ENCODE measurements at regions not wholly inside any gene's neighbourhood (a gene's known extent, or its start where the extent isn't known, plus 50 kb on each side); places are given as distances from the start of the nearest gene placed in this dataset.

- no peak for ATAC-seq
- Mint-ChIP-seq H3K4me3 (no peak overlapping the region), H3K4me1 (no peaks in the 10 kb centered on the region), H3K9me3 (peaks cover 6% of the 10 kb centered on the region), H3K27ac (no peak overlapping the region), H3K36me3 (ENCODE audit: low read depth) (no peaks in the 10 kb centered on the region), H3K27me3 (no peaks in the 10 kb centered on the region)
- DNase-seq: no peak
These were observed 144.8 kb upstream of the GALNTL6 start for GRCh38 chr4:171668403-171668802.

DNA sequence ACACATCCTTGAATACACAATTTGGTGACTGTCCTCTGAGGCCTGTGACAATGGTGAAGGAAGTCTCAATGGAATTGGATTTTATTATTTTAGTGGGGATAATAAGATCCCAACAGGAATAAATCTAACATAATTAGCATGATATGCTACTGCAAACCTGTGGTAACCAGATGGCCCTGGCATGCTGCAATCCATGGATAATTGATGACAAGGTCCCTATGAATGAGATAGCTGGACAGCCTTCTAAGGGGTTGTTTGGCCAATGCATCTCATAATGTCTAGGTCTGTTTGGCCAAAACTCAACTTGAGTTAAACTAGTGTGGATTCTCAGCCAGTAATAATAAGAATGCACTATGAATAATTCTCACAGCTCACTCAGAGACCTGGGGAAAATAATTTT is 145.3 kb upstream of the GALNTL6 start:
- H3K4me1 Mint-ChIP-seq: no peaks in the 10 kb centered on the region
- no peak overlapping the region for H3K4me3 Mint-ChIP-seq
- no peaks in the 10 kb centered on the region for H3K27me3 Mint-ChIP-seq
- DNase-seq: no peak
- H3K9me3 Mint-ChIP-seq: peaks cover 6% of the 10 kb centered on the region
- ATAC-seq: no peak
- no peaks in the 10 kb centered on the region for H3K36me3 Mint-ChIP-seq (ENCODE audit: low read depth)
- H3K27ac Mint-ChIP-seq: no peak overlapping the region

- Mint-ChIP-seq H3K4me1 (no peaks in the 10 kb centered on the region), H3K4me3 (no peak overlapping the region), H3K9me3 (peaks cover 10% of the 10 kb centered on the region), H3K36me3 (ENCODE audit: low read depth) (no peaks in the 10 kb centered on the region), H3K27me3 (no peaks in the 10 kb centered on the region), H3K27ac (no peak overlapping the region)
- no peak for DNase-seq
- ATAC-seq: no peak
These were observed 162.1 kb upstream of the GALNTL6 start for GRCh38 chr4:171651071-171651470.

GRCh38 chr4:171650543-171650942 is 162.7 kb upstream of the GALNTL6 start:
- Mint-ChIP-seq H3K4me3 (no peak overlapping the region), H3K4me1 (no peaks in the 10 kb centered on the region), H3K36me3 (ENCODE audit: low read depth) (no peaks in the 10 kb centered on the region), H3K27ac (no peak overlapping the region), H3K9me3 (peaks cover 10% of the 10 kb centered on the region), H3K27me3 (no peaks in the 10 kb centered on the region)
- ATAC-seq (no peak), DNase-seq (no peak)

DNA sequence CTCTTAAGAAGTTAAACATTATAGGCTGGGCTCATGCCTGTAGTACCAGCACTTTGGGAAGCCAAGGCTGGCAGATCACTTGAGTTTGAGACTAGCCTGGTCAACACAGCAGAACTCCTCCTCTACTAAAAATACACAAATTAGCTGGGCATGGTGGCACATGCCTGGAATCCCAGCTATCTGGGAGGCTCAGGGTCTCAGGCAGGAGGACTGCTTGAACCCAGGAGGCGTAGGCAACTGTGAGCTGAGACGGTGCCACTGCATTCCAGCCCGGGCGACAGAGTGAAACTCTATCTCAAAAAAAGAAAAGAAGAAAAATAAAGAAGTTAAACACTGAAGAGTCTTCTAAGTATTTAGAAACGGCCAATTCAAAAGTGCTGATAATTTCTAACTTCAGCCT is 164.3 kb upstream of the GALNTL6 start:
- Mint-ChIP-seq H3K4me1 (peaks cover 5% of the 10 kb centered on the region), H3K27ac (no peak overlapping the region), H3K9me3 (peaks cover 10% of the 10 kb centered on the region), H3K4me3 (no peak overlapping the region), H3K36me3 (ENCODE audit: low read depth) (no peaks in the 10 kb centered on the region), H3K27me3 (no peaks in the 10 kb centered on the region)
- ATAC-seq (no peak), DNase-seq (no peak)

GRCh38 chr4:171646984-171647383 is 166.2 kb upstream of the GALNTL6 start:
- H3K4me3 Mint-ChIP-seq: no peak overlapping the region
- H3K36me3 Mint-ChIP-seq (ENCODE audit: low read depth): no peaks in the 10 kb centered on the region
- no peak for DNase-seq
- no peaks in the 10 kb centered on the region for H3K27me3 Mint-ChIP-seq
- no peak for ATAC-seq
- H3K27ac Mint-ChIP-seq: no peak overlapping the region
- H3K4me1 Mint-ChIP-seq: peaks cover 12% of the 10 kb centered on the region
- H3K9me3 Mint-ChIP-seq: peaks cover 5% of the 10 kb centered on the region

DNA sequence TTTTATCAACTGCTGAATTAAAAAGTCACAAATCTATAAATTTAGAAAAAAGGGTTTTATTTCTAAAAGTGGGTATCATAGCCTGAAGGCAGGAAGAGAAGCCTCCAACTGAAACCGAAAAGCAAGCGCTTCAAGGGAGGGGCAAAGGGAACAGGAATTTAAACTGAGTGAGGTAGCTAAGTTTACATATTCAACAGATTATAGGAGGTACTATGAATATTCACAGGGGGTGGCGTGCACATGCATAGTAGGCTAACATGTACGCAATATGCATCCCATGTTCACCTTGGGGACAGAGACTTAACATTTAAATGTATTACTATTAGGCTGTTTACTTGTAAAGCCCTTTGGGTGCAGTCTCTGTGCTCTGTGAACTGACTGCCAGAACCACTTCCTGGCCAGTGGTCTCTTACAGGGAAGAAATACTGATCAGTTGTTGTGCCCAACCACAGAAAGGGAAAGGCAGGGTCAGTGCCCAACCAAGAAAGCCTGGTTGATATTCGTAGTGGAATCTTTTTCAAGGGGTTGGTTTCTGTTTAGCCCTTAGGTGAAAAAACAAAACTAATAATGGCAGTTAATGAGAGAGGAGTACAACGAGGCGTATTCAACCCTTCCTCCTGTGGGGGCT is 168.7 kb upstream of the GALNTL6 start:
- Mint-ChIP-seq H3K4me1 (peaks cover 21% of the 10 kb centered on the region), H3K27ac (no peak overlapping the region), H3K36me3 (ENCODE audit: low read depth) (no peaks in the 10 kb centered on the region), H3K27me3 (no peaks in the 10 kb centered on the region), H3K4me3 (no peak overlapping the region), H3K9me3 (no peaks in the 10 kb centered on the region)
- ATAC-seq (peak; percentile 33), DNase-seq (no peak)

- Mint-ChIP-seq H3K27ac (peak overlapping the region; percentile 9), H3K27me3 (no peaks in the 10 kb centered on the region), H3K9me3 (no peaks in the 10 kb centered on the region), H3K4me1 (peaks cover 25% of the 10 kb centered on the region), H3K36me3 (ENCODE audit: low read depth) (no peaks in the 10 kb centered on the region), H3K4me3 (no peak overlapping the region)
- peak; percentile 59 for ATAC-seq
- DNase-seq: no peak
These were observed 173.7 kb upstream of the GALNTL6 start for GRCh38 chr4:171639540-171639939.

DNA sequence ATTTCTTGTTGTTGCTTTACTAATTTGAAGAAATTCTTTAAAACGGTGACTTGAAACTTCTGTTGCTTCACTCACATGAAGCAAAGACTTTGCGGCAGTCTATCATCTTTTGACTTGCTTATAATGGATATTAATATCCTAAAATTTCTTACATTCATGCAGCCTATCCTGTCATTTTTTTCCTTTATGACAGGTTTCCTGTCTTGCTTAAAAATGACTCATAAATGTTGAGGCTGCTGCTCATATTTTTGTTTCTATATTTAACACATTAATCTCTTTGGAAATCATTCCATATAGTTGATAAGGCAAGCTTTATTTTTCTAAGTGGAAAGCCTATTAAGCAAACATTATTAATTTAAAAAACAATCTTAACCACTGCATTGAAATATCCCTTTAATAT is 176.6 kb upstream of the GALNTL6 start:
- Mint-ChIP-seq H3K36me3 (ENCODE audit: low read depth) (no peaks in the 10 kb centered on the region), H3K4me3 (no peak overlapping the region), H3K27ac (no peak overlapping the region), H3K9me3 (no peaks in the 10 kb centered on the region), H3K27me3 (no peaks in the 10 kb centered on the region), H3K4me1 (peaks cover 17% of the 10 kb centered on the region)
- DNase-seq: no peak
- ATAC-seq: no peak

- no peaks in the 10 kb centered on the region for H3K36me3 Mint-ChIP-seq (ENCODE audit: low read depth)
- no peak overlapping the region for H3K4me3 Mint-ChIP-seq
- H3K27ac Mint-ChIP-seq: no peak overlapping the region
- no peak for DNase-seq
- peaks cover 3% of the 10 kb centered on the region for H3K4me1 Mint-ChIP-seq
- H3K9me3 Mint-ChIP-seq: no peaks in the 10 kb centered on the region
- no peak for ATAC-seq
- H3K27me3 Mint-ChIP-seq: no peaks in the 10 kb centered on the region
These were observed 183.5 kb upstream of the GALNTL6 start for GRCh38 chr4:171629737-171630136.

- Mint-ChIP-seq H3K4me1 (peaks cover 3% of the 10 kb centered on the region), H3K4me3 (no peak overlapping the region), H3K9me3 (no peaks in the 10 kb centered on the region), H3K36me3 (ENCODE audit: low read depth) (no peaks in the 10 kb centered on the region), H3K27me3 (no peaks in the 10 kb centered on the region), H3K27ac (no peak overlapping the region)
- ATAC-seq: no peak
- DNase-seq: no peak
These were observed 184.0 kb upstream of the GALNTL6 start for GRCh38 chr4:171629182-171629581.

- no peak overlapping the region for H3K27ac Mint-ChIP-seq
- H3K27me3 Mint-ChIP-seq: no peaks in the 10 kb centered on the region
- ATAC-seq: no peak
- H3K4me1 Mint-ChIP-seq: peaks cover 6% of the 10 kb centered on the region
- no peak overlapping the region for H3K4me3 Mint-ChIP-seq
- H3K36me3 Mint-ChIP-seq (ENCODE audit: low read depth): no peaks in the 10 kb centered on the region
- DNase-seq: no peak
- H3K9me3 Mint-ChIP-seq: no peaks in the 10 kb centered on the region
These were observed 186.7 kb upstream of the GALNTL6 start for GRCh38 chr4:171626554-171626953.

- Mint-ChIP-seq H3K27me3 (no peaks in the 10 kb centered on the region), H3K4me3 (no peak overlapping the region), H3K36me3 (ENCODE audit: low read depth) (no peaks in the 10 kb centered on the region), H3K27ac (no peak overlapping the region), H3K9me3 (peaks cover 3% of the 10 kb centered on the region), H3K4me1 (peaks cover 4% of the 10 kb centered on the region)
- DNase-seq (no peak), ATAC-seq (no peak)
These were observed 190.5 kb upstream of the GALNTL6 start for GRCh38 chr4:171622729-171623128.

GRCh38 chr4:171621646-171622045 is 191.6 kb upstream of the GALNTL6 start:
- no peak for ATAC-seq

DNA sequence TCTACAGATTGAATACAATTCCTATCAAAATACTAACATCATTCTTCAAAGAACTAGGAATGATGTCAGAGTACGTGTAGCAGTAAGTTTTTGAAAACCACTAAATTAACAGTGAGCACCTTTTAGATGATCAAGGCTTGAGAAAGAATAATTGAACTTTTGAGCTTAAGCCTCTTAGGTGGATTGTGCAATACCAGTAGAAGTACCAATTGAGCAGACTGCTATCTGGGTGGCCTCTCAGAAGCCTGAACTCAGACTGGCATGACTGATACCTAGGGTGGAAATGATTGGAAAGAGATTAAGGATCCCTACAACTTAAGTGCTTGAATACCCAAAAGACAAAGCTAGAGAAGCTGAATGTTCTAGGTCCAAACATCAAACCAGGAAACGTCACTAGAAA is 200.3 kb upstream of the GALNTL6 start:
- no peak for DNase-seq
- ATAC-seq: no peak
- Mint-ChIP-seq H3K36me3 (ENCODE audit: low read depth) (no peaks in the 10 kb centered on the region), H3K4me1 (no peaks in the 10 kb centered on the region), H3K27ac (no peak overlapping the region), H3K9me3 (no peaks in the 10 kb centered on the region), H3K4me3 (no peak overlapping the region), H3K27me3 (no peaks in the 10 kb centered on the region)

More at GRCh38 chr4:171621646-171622045, 191.6 kb upstream of the GALNTL6 start:
- H3K27ac Mint-ChIP-seq: no peak overlapping the region
- DNase-seq: no peak
- no peaks in the 10 kb centered on the region for H3K27me3 Mint-ChIP-seq
- no peak overlapping the region for H3K4me3 Mint-ChIP-seq
- peaks cover 4% of the 10 kb centered on the region for H3K4me1 Mint-ChIP-seq
- peaks cover 3% of the 10 kb centered on the region for H3K9me3 Mint-ChIP-seq
- no peaks in the 10 kb centered on the region for H3K36me3 Mint-ChIP-seq (ENCODE audit: low read depth)

All from activated naive CD8-positive, alpha-beta T cell treated with anti-CD3 and anti-CD28 coated beads, Interleukin-2, amount 50 U/mL, for 24 hours (primary cell).